Mammary epithelial cell (primary cell): ENCODE measurements at regions not wholly inside any gene's neighbourhood (a gene's known extent, or its start where the extent isn't known, plus 50 kb on each side); places are given as distances from the start of the nearest gene placed in this dataset.
"Not testable (repeated sequence)": the region's sequence is repeated elsewhere in the genome, so short reads cannot be mapped to it uniquely, and the experiment has no call there.

Experiments used
- CTCF ChIP-seq, 2 donors: IDR thresholded peaks in 1 of 2; conservative IDR thresholded peaks in 1 of 2; 2 replicates each; pipeline ENCODE4 v1.5.1; 2011 to 2012; ENCODE audit warnings: inconsistent platforms in 2 of 2, low read length in 2 of 2, mild to moderate bottlenecking in 2 of 2, control low read depth in 1 of 2, low read depth in 1 of 2; ENCODE audit not compliant: insufficient read depth in 1 of 2; ENCODE audit errors: extremely low read depth in 1 of 2
- EZH2 ChIP-seq: IDR thresholded peaks from 2 replicates; pipeline ENCODE4 v1.6.1; 2012; ENCODE audit warnings: low read length, inconsistent platforms, borderline replicate concordance

DNA sequence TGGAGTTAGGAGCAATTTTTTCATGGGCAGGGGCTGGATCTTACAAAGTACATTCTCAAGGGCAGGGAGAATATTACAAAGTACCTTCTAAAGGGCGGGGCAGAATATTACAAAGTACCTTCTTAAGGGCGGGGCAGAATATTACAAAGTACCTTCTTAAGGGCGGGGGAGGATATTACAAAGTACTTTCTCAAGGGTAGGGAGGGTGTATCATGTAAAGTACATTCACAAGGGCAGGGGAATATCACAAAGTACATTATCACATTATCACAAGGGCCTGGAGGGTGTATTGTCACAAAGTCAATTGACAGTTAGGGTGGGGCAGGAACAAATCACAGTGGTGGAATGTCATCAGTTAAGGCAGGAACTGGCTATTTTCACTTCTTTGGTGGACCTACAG, 56.9 kb downstream of the FSCB start:
- TF ChIP-seq CTCF (conservative IDR thresholded peaks at IDR 0.05 in 1 of 2, IDR thresholded peaks at IDR 0.05 in 1 of 2; ENCODE audit: extremely low read depth in 1 of 2, insufficient read depth in 1 of 2, low read depth in 1 of 2, low read length in 2 of 2); EZH2: not testable (repeated sequence)
